ENCODE measurements at regions not wholly inside any gene's neighbourhood (a gene's known extent, or its start where the extent isn't known, plus 50 kb on each side); places are given as distances from the start of the nearest gene placed in this dataset.

GRCh38 chr14:98146416-98146815 lies 1125.6 kb downstream of the BCL11B start:
- Histone ChIP-seq H3K9ac (ENCODE audit: low read depth, low read length) (no peak overlapping the region), H3K23ac (ENCODE audit: low read depth, low read length) (no peak overlapping the region), H4K8ac (ENCODE audit: low read depth in 2 of 2, low read length in 2 of 2) (no peak overlapping the region), H3K4me2 (ENCODE audit: low read depth, low read length) (no peak overlapping the region), H2BK5ac (ENCODE audit: low read depth, low read length, poor library complexity, severe bottlenecking) (no peak overlapping the region), H2BK120ac (ENCODE audit: low read depth, low read length) (no peak overlapping the region), H3K4ac (ENCODE audit: low read depth, low read length) (no peak overlapping the region), H2AFZ (replicated peaks; ENCODE audit: low read length, poor library complexity) (no peak overlapping the region), H3K27ac (ENCODE audit: insufficient read depth, low read length) (no peak overlapping the region), H3K4me3 (ENCODE audit: insufficient read depth, low read depth, low read length) (no peak overlapping the region), H4K5ac (ENCODE audit: low read depth, low read length) (no peak overlapping the region), H2AK9ac (replicated peaks; ENCODE audit: low read depth, low read length, poor library complexity) (no peak overlapping the region), H4K91ac (ENCODE audit: insufficient read depth, low read depth, low read length) (no peak overlapping the region), H2BK20ac (ENCODE audit: low read depth, low read length) (no peak overlapping the region), H2AK5ac (ENCODE audit: low read depth, low read length) (no peak overlapping the region), H3K36me3 (ENCODE audit: control insufficient read depth, insufficient read depth, low read length) (no peaks in the 10 kb centered on the region), H3K9me3 (ENCODE audit: control insufficient read depth, insufficient read depth, low read length) (peaks cover 4% of the 10 kb centered on the region; the same call in 1 of the 2 replicates), H3K79me1 (ENCODE audit: low read depth in 1 of 2, low read length in 2 of 2) (no peaks in the 10 kb centered on the region), H4K20me1 (ENCODE audit: insufficient read depth, low read length) (no peaks in the 10 kb centered on the region), H3K14ac (replicated peaks; ENCODE audit: low read depth, low read length) (no peak overlapping the region), H3K18ac (ENCODE audit: low read depth, low read length) (no peak overlapping the region), H3K27me3 (ENCODE audit: control insufficient read depth, insufficient read depth, low read length) (no peaks in the 10 kb centered on the region), H3K56ac (ENCODE audit: extremely low read depth, insufficient read depth, low read length) (no peak overlapping the region), H3K4me1 (ENCODE audit: control insufficient read depth, insufficient read depth, low read length) (no peaks in the 10 kb centered on the region), H3K9me1 (ENCODE audit: insufficient read depth, low read length) (no peaks in the 10 kb centered on the region), H2BK15ac (ENCODE audit: low read depth, low read length) (no peak overlapping the region)
- intact Hi-C loops (cut with micrococcal nuclease) = no loop called here
- no CpG with 5 or more reads among the region's 5 CpGs for WGBS, 2 experiments (ENCODE audit: extremely low coverage in 2 of 2, insufficient read length in 1 of 2)
- ATAC-seq (ENCODE audit: low read depth) (no peak), DNase-seq (no peak)
- ChIA-PET POLR2A (ENCODE audit: unreplicated experiment) (no interaction called here), CTCF (no interaction called here)
- dilution Hi-C loops (cut with HindIII; ENCODE audit: low sequenced_read_pairs, unreplicated experiment) = no loop called here
- TF ChIP-seq SMC3 (IDR thresholded peaks at IDR 0.05; ENCODE audit: low read depth, low read length) (no peak), MAFK (IDR thresholded peaks at IDR 0.05; ENCODE audit: low read depth, low read length) (no peak), CHD1 (IDR thresholded peaks at IDR 0.05; ENCODE audit: low read depth, low read length) (no peak), POLR2A (IDR thresholded peaks at IDR 0.05; ENCODE audit: low read depth, low read length) (no peak), MAZ (IDR thresholded peaks at IDR 0.05; ENCODE audit: borderline replicate concordance, low read depth, low read length) (no peak), NFE2L2 (IDR thresholded peaks at IDR 0.05; ENCODE audit: low read depth, low read length) (no peak), CEBPB (IDR thresholded peaks at IDR 0.05; ENCODE audit: low read depth, low read length) (no peak), USF2 (IDR thresholded peaks at IDR 0.05; ENCODE audit: low read depth, low read length) (no peak), ELK1 (IDR thresholded peaks at IDR 0.05; ENCODE audit: borderline replicate concordance, low read depth, low read length) (no peak), FOS (IDR thresholded peaks at IDR 0.05; ENCODE audit: low read depth, low read length) (no peak), RCOR1 (IDR thresholded peaks at IDR 0.05; ENCODE audit: insufficient replicate concordance, low read length) (no peak), MXI1 (IDR thresholded peaks at IDR 0.05; ENCODE audit: borderline replicate concordance, low read depth, low read length) (no peak), RFX5 (IDR thresholded peaks at IDR 0.05; ENCODE audit: low read depth, low read length) (no peak), RAD21 (IDR thresholded peaks at IDR 0.05; ENCODE audit: low read length) (no peak)
- no TSS peak for BruUV-seq (replicated peaks)
- in situ Hi-C loops (cut with MboI; ENCODE audit: low sequenced_read_pairs) = no loop called here

Data from IMR-90 (cell line).